GM06990 (cell line): ENCODE measurements at regions not wholly inside any gene's neighbourhood (a gene's known extent, or its start where the extent isn't known, plus 50 kb on each side); places are given as distances from the start of the nearest gene placed in this dataset.

Source experiments
- DNase-seq: peaks from one replicate; pipeline ENCODE4 v3.0.0-alpha.2; 2011; ENCODE audit not compliant: insufficient read length; ENCODE audit errors: extremely low read depth
- H3K27me3 ChIP-seq: replicated peaks from 2 replicates; pipeline ENCODE4 v1.6.0; 2011; ENCODE audit warnings: low read length; ENCODE audit not compliant: control insufficient read depth, insufficient read depth
- H3K36me3 ChIP-seq: 2 replicates; pipeline ENCODE4 v1.5.1; 2011; ENCODE audit warnings: low read length; ENCODE audit not compliant: control insufficient read depth, insufficient read depth
- H3K4me3 ChIP-seq: replicated peaks from 2 replicates; pipeline ENCODE4 v1.5.1; 2011; ENCODE audit warnings: low read depth, mild to moderate bottlenecking, control low read depth, low read length
- CTCF ChIP-seq: IDR thresholded peaks from 2 replicates; pipeline ENCODE4 v1.5.1; 2011; ENCODE audit warnings: low read length, control low read depth, mild to moderate bottlenecking, inconsistent platforms; ENCODE audit not compliant: insufficient read depth, poor library complexity, severe bottlenecking

GRCh38 chr5:56358046-56358445, 124.9 kb upstream of the ANKRD55 start:
- Histone ChIP-seq H3K36me3 (no peaks in the 10 kb centered on the region), H3K4me3 (no peak overlapping the region), H3K27me3 (no peaks in the 10 kb centered on the region; the same call in 1 of the 2 replicates)
- no peak for DNase-seq
- no peak for TF ChIP-seq CTCF

DNA sequence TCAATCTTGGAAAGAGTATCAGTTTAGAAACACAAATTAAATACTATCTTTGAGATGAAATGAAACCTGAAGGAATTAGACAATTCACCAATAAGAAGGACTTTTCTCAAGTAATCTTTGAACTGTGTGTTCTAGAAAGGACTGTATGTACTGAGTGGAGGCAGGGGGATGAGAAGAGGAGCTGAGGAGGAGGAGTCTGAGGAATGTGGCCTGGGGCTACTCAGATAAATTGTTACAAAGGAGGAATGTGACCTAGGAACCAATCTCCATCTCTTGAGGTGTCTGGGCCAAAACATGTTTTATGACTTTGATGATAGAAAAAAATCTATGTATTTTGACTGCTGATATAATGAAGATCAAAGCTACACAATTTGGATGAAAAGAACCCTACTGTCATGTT, 124.3 kb upstream of the ANKRD55 start:
- no peaks in the 10 kb centered on the region for H3K36me3 ChIP-seq
- no peak overlapping the region for H3K4me3 ChIP-seq
- DNase-seq = no peak
- H3K27me3 ChIP-seq = no peaks in the 10 kb centered on the region; the same call in 1 of the 2 replicates
- no peak for TF ChIP-seq CTCF

- Histone ChIP-seq H3K4me3 (no peak overlapping the region), H3K27me3 (no peaks in the 10 kb centered on the region; the same call in 1 of the 2 replicates), H3K36me3 (no peaks in the 10 kb centered on the region)
- no peak for TF ChIP-seq CTCF
- no peak for DNase-seq
Observed at GRCh38 chr5:56356836-56357160, 123.7 kb upstream of the ANKRD55 start.

DNA sequence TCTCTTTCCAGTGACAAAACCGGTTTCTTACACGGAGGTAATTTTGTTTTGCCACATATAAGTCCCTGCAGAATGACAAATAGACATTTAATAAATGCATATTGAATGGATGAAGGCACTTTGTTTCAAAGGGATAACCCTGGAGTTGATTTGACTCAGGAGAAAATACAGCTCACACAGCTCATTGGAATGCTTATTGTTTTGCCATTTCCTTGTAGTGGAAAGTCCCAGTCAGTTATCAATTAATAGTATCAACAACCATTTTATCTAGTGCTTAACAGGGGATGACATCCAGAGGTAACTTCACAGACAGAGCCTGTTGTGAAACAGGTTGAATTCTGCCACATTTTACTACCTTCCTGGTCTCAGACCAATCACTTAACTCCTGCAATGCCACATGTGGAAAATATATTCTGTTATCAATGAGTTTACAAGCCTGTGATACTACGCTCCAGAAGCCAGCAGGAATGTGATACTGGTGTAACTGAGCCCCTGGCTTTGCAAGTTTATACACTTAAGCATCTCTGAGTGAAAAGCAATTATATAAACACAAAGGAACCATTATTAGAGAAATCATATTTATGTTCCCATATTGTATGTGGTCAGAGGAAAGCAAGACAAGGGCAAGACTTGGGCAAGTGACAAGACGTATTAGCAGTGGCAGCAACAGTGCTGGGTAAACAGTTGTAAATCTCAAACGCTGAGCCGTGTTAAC, 123.1 kb upstream of the ANKRD55 start:
- H3K27me3 ChIP-seq = no peaks in the 10 kb centered on the region; the same call in 1 of the 2 replicates
- no peak for TF ChIP-seq CTCF

GRCh38 chr5:56354836-56355235, 121.7 kb upstream of the ANKRD55 start:
- no peak for DNase-seq

More for the DNA sequence above, 123.1 kb upstream of the ANKRD55 start:
- no peak for DNase-seq
- no peaks in the 10 kb centered on the region for H3K36me3 ChIP-seq
- H3K4me3 ChIP-seq = no peak overlapping the region

More at GRCh38 chr5:56354836-56355235, 121.7 kb upstream of the ANKRD55 start:
- no peak overlapping the region for H3K4me3 ChIP-seq
- no peak for TF ChIP-seq CTCF
- H3K36me3 ChIP-seq = no peaks in the 10 kb centered on the region
- no peaks in the 10 kb centered on the region; the same call in 1 of the 2 replicates for H3K27me3 ChIP-seq
